SK-N-SH (cell line): ENCODE measurements at regions not wholly inside any gene's neighbourhood (a gene's known extent, or its start where the extent isn't known, plus 50 kb on each side); places are given as distances from the start of the nearest gene placed in this dataset.
"Not testable (repeated sequence)": the region's sequence is repeated elsewhere in the genome, so short reads cannot be mapped to it uniquely, and the experiment has no call there.

Source experiments
- CTCF ChIA-PET: fragments of 300-600, 350-600 bp; formaldehyde crosslinking; extraction: SDS; loops from one replicate; lab custom pipeline; 2021; lab: Yijun Ruan, JAX
- POLR2A ChIA-PET: fragments of 350-600 bp; sonication (Branson Sonifier 250); formaldehyde crosslinking; extraction: SDS; loops from one replicate; lab custom pipeline; 2020; ENCODE audit warnings: antibody characterized with exemption, inconsistent platforms; lab: Yijun Ruan, JAX
- DNase-seq: peaks from one replicate; pipeline ENCODE4 v3.0.0; 2012
- H2AFZ ChIP-seq: fragments of 200-600 bp; sonication (generic); 2 replicates; pipeline ENCODE4 v1.8.1; 2016; ENCODE audit warnings: antibody characterized with exemption, mild to moderate bottlenecking, low read depth
- H3F3A ChIP-seq: fragments of 200-600 bp; sonication (generic); replicated peaks from 2 replicates; pipeline ENCODE3; 2016; ENCODE audit warnings: antibody characterized with exemption, mild to moderate bottlenecking; ENCODE audit not compliant: insufficient read depth
- H3K27ac ChIP-seq, 2 experiments: fragments of 200-500 bp in 1 of 2; fragments of 200-600 bp in 1 of 2; sonication (Bioruptor generic) in 1 of 2; sonication (generic), shearing (Covaris generic) in 1 of 2; 2 replicates each; pipeline versions ENCODE4 v1.5.1 to v1.6.1; 2014 to 2016; ENCODE audit warnings: low read depth in 2 of 2, inconsistent platforms in 1 of 2, low read length in 1 of 2, mild to moderate bottlenecking in 1 of 2, mixed read lengths in 1 of 2
- H3K27me3 ChIP-seq: fragments of 200-600 bp; sonication (generic), shearing (Covaris generic); 2 replicates; pipeline ENCODE4 v1.6.1; 2016; ENCODE audit warnings: mixed run types; ENCODE audit not compliant: insufficient read depth
- H3K36me3 ChIP-seq, 2 experiments: fragments of 200-500 bp in 1 of 2; fragments of 200-600 bp in 1 of 2; sonication (Bioruptor generic) in 1 of 2; sonication (generic) in 1 of 2; replicated peaks in 1 of 2; 2 replicates each; pipeline versions ENCODE3 to v1.5.1; 2014 to 2016; ENCODE audit warnings: low read length in 1 of 2, mild to moderate bottlenecking in 1 of 2; ENCODE audit not compliant: insufficient read depth in 2 of 2, control insufficient read depth in 1 of 2
- H3K4me1 ChIP-seq, 2 experiments: fragments of 200-500 bp in 1 of 2; fragments of 200-600 bp in 1 of 2; sonication (Bioruptor generic) in 1 of 2; sonication (generic), shearing (Covaris generic) in 1 of 2; 2 replicates each; pipeline versions ENCODE4 v1.5.1 to v1.6.1; 2014 to 2016; ENCODE audit warnings: low read depth in 1 of 2, low read length in 1 of 2, mixed run types in 1 of 2; ENCODE audit not compliant: insufficient read depth in 2 of 2, control insufficient read depth in 1 of 2
- H3K4me2 ChIP-seq: fragments of 200-600 bp; sonication (generic), shearing (Covaris generic); 2 replicates; pipeline ENCODE4 v1.6.1; 2017; ENCODE audit warnings: mixed run types
- H3K4me3 ChIP-seq, 2 experiments: fragments of 200-500 bp in 1 of 2; fragments of 200-600 bp in 1 of 2; sonication (Bioruptor generic) in 1 of 2; sonication (generic), shearing (Covaris generic) in 1 of 2; 2 replicates each; pipeline versions ENCODE4 v1.5.1 to v1.8.1; 2014 to 2016; ENCODE audit warnings: low read depth in 2 of 2, inconsistent platforms in 1 of 2, low read length in 1 of 2, mild to moderate bottlenecking in 1 of 2, mixed read lengths in 1 of 2, moderate library complexity in 1 of 2
- H3K79me2 ChIP-seq: fragments of 200-600 bp; sonication (generic); 2 replicates; pipeline ENCODE4 v1.8.1; 2017; ENCODE audit warnings: mild to moderate bottlenecking; ENCODE audit not compliant: insufficient read depth
- H3K9ac ChIP-seq: fragments of 200-600 bp; sonication (generic); 2 replicates; pipeline ENCODE4 v1.6.1; 2017; ENCODE audit warnings: mixed run types
- H3K9me2 ChIP-seq: fragments of 200-600 bp; sonication (generic); 2 replicates; pipeline ENCODE4 v1.6.1; 2017; ENCODE audit warnings: mixed run types
- H3K9me3 ChIP-seq: fragments of 200-600 bp; sonication (generic); 2 replicates; pipeline ENCODE4 v1.6.1; 2017; ENCODE audit warnings: mixed run types, mild to moderate bottlenecking, moderate library complexity
- H4K20me1 ChIP-seq: fragments of 200-600 bp; sonication (generic); 2 replicates; pipeline ENCODE4 v1.6.1; 2017; ENCODE audit warnings: mild to moderate bottlenecking, mixed run types; ENCODE audit not compliant: insufficient read depth
- EP300 ChIP-seq, 2 experiments: IDR thresholded peaks; 2 replicates each; pipeline versions ENCODE4 v1.4.0 to v1.6.1; 2012; ENCODE audit warnings: borderline replicate concordance in 1 of 2, low read depth in 1 of 2, low read length in 1 of 2
- FOXM1 ChIP-seq: IDR thresholded peaks from 2 replicates; pipeline ENCODE4 v1.4.0; 2012; ENCODE audit warnings: low read depth, mild to moderate bottlenecking
- GABPA ChIP-seq: IDR thresholded peaks from 2 replicates; pipeline ENCODE4 v1.4.0; 2012; ENCODE audit warnings: low read depth, mild to moderate bottlenecking
- IRF3 ChIP-seq: fragments of 150-350 bp; IDR thresholded peaks from 2 replicates; pipeline ENCODE4 v1.6.1; 2016; ENCODE audit warnings: mild to moderate bottlenecking, low read depth, low read length
- MXI1 ChIP-seq: IDR thresholded peaks from 2 replicates; pipeline ENCODE4 v1.6.1; 2012; ENCODE audit warnings: mild to moderate bottlenecking, low read depth, low read length, improper control_type of control experiment
- POLR2AphosphoS5 ChIP-seq: IDR thresholded peaks from 2 replicates; pipeline ENCODE4 v1.6.1; 2012; ENCODE audit warnings: low read depth, low read length
- RAD21 ChIP-seq: IDR thresholded peaks from 2 replicates; pipeline ENCODE4 v1.6.1; 2012; ENCODE audit warnings: mild to moderate bottlenecking, low read length
- REST ChIP-seq: IDR thresholded peaks from 2 replicates; pipeline ENCODE4 v1.6.1; 2012; ENCODE audit warnings: mild to moderate bottlenecking, low read depth, low read length, moderate library complexity
- RFX5 ChIP-seq: IDR thresholded peaks from 2 replicates; pipeline ENCODE4 v1.6.1; 2012; ENCODE audit warnings: mild to moderate bottlenecking, improper control_type of control experiment, low read length
- TCF12 ChIP-seq: IDR thresholded peaks from 2 replicates; pipeline ENCODE4 v1.4.0; 2012
- ZBTB33 ChIP-seq: IDR thresholded peaks from 2 replicates; pipeline ENCODE4 v1.4.0; 2012; ENCODE audit warnings: low read depth, borderline replicate concordance
- WGBS: methylation state at CpG from one replicate; pipeline ENCODE4 v1.1.6; 2017; ENCODE audit warnings: low lambda C conversion rate; 5-methylcytosine and 5-hydroxymethylcytosine counted together

GRCh38 chr21:17128132-17128531 is 384.7 kb upstream of the CXADR start:
- no peaks in the 10 kb centered on the region for H3K36me3 ChIP-seq
- no peak for DNase-seq
- H3K79me2 ChIP-seq: no peaks in the 10 kb centered on the region
- CTCF ChIA-PET: no interaction called here
- 10% methylated on average over 5 of the region's 5 CpGs for WGBS
- H3K9ac ChIP-seq: no peak overlapping the region
- H3K27ac ChIP-seq: no peak overlapping the region
- TF ChIP-seq REST (no peak), GABPA (no peak), EP300 (IDR thresholded peaks at IDR 0.05; ENCODE audit: borderline replicate concordance in 1 of 2, low read depth in 1 of 2, low read length in 1 of 2) (no peak), TCF12 (no peak), RFX5 (no peak), IRF3 (no peak), POLR2AphosphoS5 (no peak), FOXM1 (no peak), MXI1 (no peak), RAD21 (no peak), ZBTB33 (no peak)
- TF ChIP-seq, all 33 proteins: peak for 0
- Histone ChIP-seq H3K9me2 (no peaks in the 10 kb centered on the region), H3K4me1 (no peaks in the 10 kb centered on the region), H3K4me3 (no peak overlapping the region), H3K27me3 (no peaks in the 10 kb centered on the region), H3F3A (no peaks in the 10 kb centered on the region), H3K4me2 (no peak overlapping the region), H3K9me3 (no peaks in the 10 kb centered on the region), H4K20me1 (no peaks in the 10 kb centered on the region), H2AFZ (no peak overlapping the region)
- POLR2A ChIA-PET: no interaction called here

GRCh38 chr21:17139159-17139558 is 373.7 kb upstream of the CXADR start:
- H3K27me3 ChIP-seq, H3K9me3 ChIP-seq, POLR2A ChIA-PET, H3K4me2 ChIP-seq, H3K79me2 ChIP-seq, H3K9me2 ChIP-seq, H3F3A ChIP-seq, H3K27ac ChIP-seq, H3K4me3 ChIP-seq, H2AFZ ChIP-seq, H4K20me1 ChIP-seq, DNase-seq, H3K36me3 ChIP-seq, CTCF ChIA-PET, H3K4me1 ChIP-seq, H3K9ac ChIP-seq: not testable (repeated sequence)
- 51% methylated on average over 3 of the region's 3 CpGs for WGBS
